ENCODE measurements at regions not wholly inside any gene's neighbourhood (a gene's known extent, or its start where the extent isn't known, plus 50 kb on each side); places are given as distances from the start of the nearest gene placed in this dataset.

DNA sequence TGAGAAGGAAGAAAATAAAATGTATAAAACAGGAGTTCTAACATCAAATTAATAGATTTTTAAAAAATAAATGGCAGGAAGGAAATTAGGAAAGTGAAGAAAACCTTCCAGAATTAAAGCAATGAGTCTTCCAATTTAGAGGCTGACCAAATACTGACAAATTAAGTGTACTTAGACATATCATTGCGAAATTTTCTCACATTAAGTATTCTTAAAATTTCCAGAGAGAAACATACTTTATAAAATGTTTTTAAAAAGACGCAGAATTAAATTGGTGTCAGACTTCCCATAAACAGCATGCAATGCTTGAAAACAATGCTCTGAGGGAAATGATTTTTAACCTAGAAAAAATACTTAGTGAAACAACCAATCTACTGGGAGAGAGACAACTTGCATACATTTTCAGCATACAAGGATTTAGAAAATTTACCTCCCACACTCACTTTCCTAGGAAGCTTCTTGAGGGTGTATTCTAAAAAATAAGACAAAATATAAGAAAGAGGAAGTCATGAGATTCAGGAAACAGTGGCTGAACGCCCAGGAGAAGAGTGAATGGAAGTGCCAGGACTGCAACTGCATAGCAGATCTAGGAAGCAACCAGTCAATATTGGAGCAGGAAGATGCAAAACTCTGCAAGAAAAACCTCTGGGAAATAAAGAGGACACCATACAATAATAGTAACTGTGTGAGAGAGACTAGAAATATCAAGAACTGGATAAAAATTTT is 339.9 kb downstream of the ADCYAP1 start:
- no peaks in the 10 kb centered on the region for H3K9me3 Mint-ChIP-seq
- no peaks in the 10 kb centered on the region for H3K4me1 Mint-ChIP-seq
- H3K27me3 Mint-ChIP-seq: peaks cover 2% of the 10 kb centered on the region
- H3K36me3 Mint-ChIP-seq: no peaks in the 10 kb centered on the region
- no peak overlapping the region for H3K27ac Mint-ChIP-seq
- H3K4me3 Mint-ChIP-seq: no peak overlapping the region

DNA sequence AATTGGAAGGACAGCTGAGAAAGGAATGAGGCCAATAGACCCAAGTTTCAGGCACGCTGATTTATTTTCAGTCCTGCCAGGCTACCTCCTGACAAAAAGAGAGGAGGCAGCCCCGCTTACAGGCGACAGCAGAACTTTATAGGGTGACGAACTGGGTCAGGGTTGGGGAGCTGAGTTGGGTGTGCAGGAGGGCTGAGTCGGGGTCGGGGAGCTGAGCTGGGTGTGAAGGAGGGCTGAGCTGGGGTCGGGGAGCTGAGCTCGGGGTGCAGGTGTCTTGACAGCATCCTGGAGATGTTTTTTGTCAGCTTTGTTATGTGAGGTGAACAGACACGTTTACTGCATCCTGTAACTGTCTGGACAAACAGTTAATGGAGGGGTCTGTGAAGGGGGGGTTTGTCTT is 342.2 kb downstream of the ADCYAP1 start:
- Mint-ChIP-seq H3K36me3 (no peaks in the 10 kb centered on the region), H3K4me1 (no peaks in the 10 kb centered on the region), H3K4me3 (no peak overlapping the region), H3K9me3 (no peaks in the 10 kb centered on the region), H3K27ac (no peak overlapping the region), H3K27me3 (no peaks in the 10 kb centered on the region)

DNA sequence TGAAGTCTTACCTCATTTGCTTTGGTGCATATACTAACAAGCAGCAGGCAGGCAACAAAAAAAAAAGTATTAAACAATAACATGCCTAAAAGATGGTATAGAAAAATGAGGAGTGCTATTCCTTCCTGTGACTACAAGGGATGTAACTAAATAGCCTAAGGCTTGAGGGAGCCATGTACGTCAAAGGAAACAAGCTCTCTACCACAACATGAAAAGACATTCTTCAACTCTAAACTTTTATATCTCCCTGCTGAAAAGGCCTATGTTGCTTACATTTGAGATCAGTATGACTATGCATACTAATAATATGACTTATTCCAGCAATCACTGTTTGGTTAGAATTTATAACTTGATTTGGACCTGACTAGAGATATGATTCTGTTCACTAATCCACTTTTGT is 347.9 kb downstream of the ADCYAP1 start:
- H3K27ac Mint-ChIP-seq: no peak overlapping the region
- no peaks in the 10 kb centered on the region for H3K36me3 Mint-ChIP-seq
- no peak overlapping the region for H3K4me3 Mint-ChIP-seq
- H3K9me3 Mint-ChIP-seq: peaks cover 5% of the 10 kb centered on the region
- H3K4me1 Mint-ChIP-seq: no peaks in the 10 kb centered on the region
- peaks cover 1% of the 10 kb centered on the region for H3K27me3 Mint-ChIP-seq

DNA sequence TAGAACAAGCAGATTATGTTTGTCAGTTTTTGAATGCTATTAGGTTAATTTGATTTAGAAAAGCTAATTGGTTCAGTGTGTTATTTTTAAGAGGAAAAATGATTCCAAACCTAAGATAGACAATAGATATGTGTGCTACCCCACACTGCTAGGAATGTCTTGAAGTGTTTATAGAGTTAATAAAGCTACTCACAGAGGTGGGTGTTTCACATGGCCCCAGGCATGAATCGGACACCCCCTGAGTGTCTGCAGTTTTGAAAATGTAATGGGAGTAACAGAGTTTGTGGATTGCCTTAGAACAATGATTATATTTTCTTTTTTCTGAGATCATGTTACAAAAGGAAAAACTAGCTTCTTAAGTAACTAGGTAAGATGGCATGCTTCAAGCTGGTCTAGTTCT is 348.3 kb downstream of the ADCYAP1 start:
- Mint-ChIP-seq H3K36me3 (no peaks in the 10 kb centered on the region), H3K27me3 (peaks cover 1% of the 10 kb centered on the region), H3K27ac (no peak overlapping the region), H3K9me3 (peaks cover 5% of the 10 kb centered on the region), H3K4me1 (no peaks in the 10 kb centered on the region), H3K4me3 (no peak overlapping the region)

DNA sequence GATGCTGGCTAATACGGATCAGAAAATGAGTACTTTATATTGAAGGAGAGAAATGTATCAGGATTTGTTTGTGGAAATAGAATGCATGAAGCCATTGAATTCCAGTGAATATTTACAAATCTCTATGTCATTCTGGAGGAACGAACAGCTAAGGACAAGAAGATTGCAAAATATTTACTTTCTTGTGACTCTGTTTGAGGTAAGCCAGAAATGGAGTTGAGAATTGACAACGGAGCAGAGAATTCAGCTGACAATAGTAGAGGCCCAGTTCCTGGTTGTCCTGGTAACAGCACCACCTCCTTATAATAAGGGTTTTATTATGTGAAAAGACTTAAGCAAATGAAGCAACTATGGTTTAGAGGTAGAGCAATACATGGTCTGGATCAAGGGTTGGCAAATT is 349.2 kb downstream of the ADCYAP1 start:
- H3K4me1 Mint-ChIP-seq: no peaks in the 10 kb centered on the region
- H3K27me3 Mint-ChIP-seq: peaks cover 1% of the 10 kb centered on the region
- no peaks in the 10 kb centered on the region for H3K36me3 Mint-ChIP-seq
- H3K9me3 Mint-ChIP-seq: peaks cover 7% of the 10 kb centered on the region
- H3K27ac Mint-ChIP-seq: no peak overlapping the region
- no peak overlapping the region for H3K4me3 Mint-ChIP-seq

DNA sequence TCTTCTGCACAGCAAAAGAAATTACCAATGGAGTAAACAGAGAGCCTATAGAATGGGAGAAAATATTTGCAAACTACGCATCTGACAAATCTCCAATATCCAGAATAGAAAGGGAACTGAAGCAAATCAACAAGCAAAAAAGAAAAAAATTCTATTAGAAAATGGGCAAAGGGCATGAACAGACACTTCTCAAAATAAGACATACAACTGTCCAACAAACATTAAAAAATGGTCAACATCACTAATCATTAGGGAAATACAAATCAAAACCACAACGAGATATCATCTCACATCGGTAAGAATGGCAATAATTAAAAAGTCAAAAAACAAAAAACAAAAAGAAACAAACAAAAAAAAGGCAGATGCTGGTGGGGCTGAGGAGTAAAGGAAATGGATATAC is 356.4 kb downstream of the ADCYAP1 start:
- H3K27me3 Mint-ChIP-seq: no peaks in the 10 kb centered on the region

DNA sequence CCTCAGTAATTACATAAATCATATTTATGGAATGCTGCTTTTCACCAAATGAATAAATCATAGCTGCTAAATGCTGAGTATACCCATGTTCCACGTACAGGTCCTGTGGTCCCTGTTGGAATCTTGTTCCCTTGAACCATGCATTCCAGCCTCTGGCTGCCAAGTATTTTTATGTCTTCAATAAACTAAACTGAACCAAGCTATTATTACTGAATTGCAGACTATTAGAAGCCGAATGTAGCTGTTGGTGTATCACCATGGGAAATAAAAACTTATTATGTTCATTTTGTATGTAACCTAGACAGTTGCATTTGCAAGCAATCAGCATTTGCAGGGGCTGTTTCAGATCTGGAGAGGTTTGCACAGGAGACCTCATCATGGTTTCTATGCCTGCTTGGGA is 362.4 kb downstream of the ADCYAP1 start:
- no peaks in the 10 kb centered on the region for H3K36me3 Mint-ChIP-seq
- H3K9me3 Mint-ChIP-seq: peaks cover 6% of the 10 kb centered on the region
- H3K4me1 Mint-ChIP-seq: no peaks in the 10 kb centered on the region

More for the DNA sequence above, 356.4 kb downstream of the ADCYAP1 start:
- H3K27ac Mint-ChIP-seq: no peak overlapping the region
- no peaks in the 10 kb centered on the region for H3K36me3 Mint-ChIP-seq
- H3K4me3 Mint-ChIP-seq: no peak overlapping the region
- H3K9me3 Mint-ChIP-seq: peaks cover 5% of the 10 kb centered on the region
- H3K4me1 Mint-ChIP-seq: no peaks in the 10 kb centered on the region

DNA sequence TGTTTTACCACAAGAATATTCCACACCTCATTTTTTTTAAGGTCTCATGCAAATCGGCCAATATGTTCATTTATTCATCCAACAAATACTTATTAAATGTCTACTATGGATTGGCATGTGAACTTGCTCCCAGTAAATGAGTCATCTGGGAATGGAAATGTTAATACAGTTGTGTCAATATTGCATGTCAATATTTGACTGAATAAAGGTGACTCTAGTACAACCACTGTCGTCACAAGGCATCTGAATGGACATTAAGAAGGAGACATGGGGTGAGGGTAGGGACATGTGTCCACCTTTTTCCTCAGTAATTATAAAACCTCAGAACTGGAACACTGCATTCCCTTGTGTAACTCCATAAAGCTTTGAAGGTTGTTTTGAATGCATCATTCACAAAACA is 365.4 kb downstream of the ADCYAP1 start:
- H3K27me3 Mint-ChIP-seq: no peaks in the 10 kb centered on the region
- H3K36me3 Mint-ChIP-seq: no peaks in the 10 kb centered on the region
- no peaks in the 10 kb centered on the region for H3K4me1 Mint-ChIP-seq
- H3K9me3 Mint-ChIP-seq: peaks cover 10% of the 10 kb centered on the region
- no peak overlapping the region for H3K27ac Mint-ChIP-seq
- H3K4me3 Mint-ChIP-seq: no peak overlapping the region

More for the DNA sequence above, 362.4 kb downstream of the ADCYAP1 start:
- H3K27ac Mint-ChIP-seq: no peak overlapping the region
- H3K27me3 Mint-ChIP-seq: no peaks in the 10 kb centered on the region
- H3K4me3 Mint-ChIP-seq: no peak overlapping the region

DNA sequence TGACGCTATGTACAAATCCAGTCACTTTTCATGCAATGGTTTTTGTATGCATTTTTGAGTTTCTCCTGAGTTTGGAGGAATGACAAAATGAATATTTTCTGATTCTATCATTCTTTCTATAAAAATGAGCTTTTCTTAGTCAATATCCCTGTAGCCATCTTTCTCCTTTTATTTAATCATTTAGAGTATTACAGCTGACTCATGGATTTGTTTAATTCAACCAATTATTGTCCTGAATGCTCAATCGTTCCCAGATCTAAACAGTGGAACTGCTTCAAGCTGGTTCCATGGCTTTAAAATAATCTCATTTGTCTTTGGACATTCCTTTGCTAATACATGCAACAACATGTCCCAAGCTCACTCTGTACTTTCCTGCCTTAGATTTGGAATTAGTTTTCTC is 368.8 kb downstream of the ADCYAP1 start:
- H3K4me1 Mint-ChIP-seq: no peaks in the 10 kb centered on the region
- peaks cover 15% of the 10 kb centered on the region for H3K9me3 Mint-ChIP-seq
- H3K4me3 Mint-ChIP-seq: no peak overlapping the region
- H3K27ac Mint-ChIP-seq: no peak overlapping the region
- H3K27me3 Mint-ChIP-seq: no peaks in the 10 kb centered on the region
- no peaks in the 10 kb centered on the region for H3K36me3 Mint-ChIP-seq

DNA sequence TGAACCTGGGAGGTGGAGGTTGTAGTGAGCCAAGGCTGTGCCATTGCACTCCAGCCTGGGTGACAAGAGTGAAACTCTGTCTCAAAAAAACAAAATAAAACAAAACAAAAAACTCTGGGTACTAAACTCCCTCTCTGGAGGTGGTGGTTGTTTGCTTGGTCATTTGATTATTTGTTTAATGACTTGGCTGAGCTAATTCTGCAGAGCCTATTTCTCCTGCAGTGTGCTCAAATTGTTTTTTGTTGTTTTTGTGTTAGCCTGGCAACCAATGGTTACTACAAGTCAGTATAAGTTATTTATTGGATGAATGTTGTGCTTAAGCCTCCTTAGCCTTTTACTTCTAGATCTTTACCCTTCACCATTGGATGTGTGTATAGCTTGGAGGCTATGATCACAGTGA is 387.5 kb downstream of the ADCYAP1 start:
- H3K4me1 Mint-ChIP-seq: no peaks in the 10 kb centered on the region
- H3K36me3 Mint-ChIP-seq: no peaks in the 10 kb centered on the region
- H3K4me3 Mint-ChIP-seq: no peak overlapping the region
- no peak overlapping the region for H3K27ac Mint-ChIP-seq
- H3K9me3 Mint-ChIP-seq: peaks cover under 1% of the 10 kb centered on the region
- H3K27me3 Mint-ChIP-seq: no peaks in the 10 kb centered on the region

DNA sequence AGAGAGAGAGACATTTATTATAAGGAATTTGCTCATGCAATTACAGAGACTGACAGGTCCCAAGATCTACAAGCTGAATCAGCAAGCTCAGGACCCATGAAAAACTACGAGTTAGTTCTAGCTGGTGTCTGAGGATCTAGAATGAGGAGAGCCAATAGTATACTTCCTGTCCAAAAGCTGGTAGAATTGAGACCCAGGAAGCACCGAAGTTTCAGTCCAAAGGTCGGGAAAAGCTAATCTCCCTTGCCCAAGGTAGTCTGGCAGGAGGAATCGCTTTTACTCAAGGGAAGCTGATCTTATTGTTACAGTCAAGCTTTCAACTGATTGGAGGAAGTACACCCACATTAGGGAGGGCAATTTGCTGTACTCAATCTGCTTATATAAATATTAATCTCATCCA is 389.6 kb downstream of the ADCYAP1 start:
- H3K36me3 Mint-ChIP-seq: no peaks in the 10 kb centered on the region
- no peaks in the 10 kb centered on the region for H3K4me1 Mint-ChIP-seq
- H3K27me3 Mint-ChIP-seq: no peaks in the 10 kb centered on the region
- H3K4me3 Mint-ChIP-seq: no peak overlapping the region
- H3K9me3 Mint-ChIP-seq: no peaks in the 10 kb centered on the region
- no peak overlapping the region for H3K27ac Mint-ChIP-seq

DNA sequence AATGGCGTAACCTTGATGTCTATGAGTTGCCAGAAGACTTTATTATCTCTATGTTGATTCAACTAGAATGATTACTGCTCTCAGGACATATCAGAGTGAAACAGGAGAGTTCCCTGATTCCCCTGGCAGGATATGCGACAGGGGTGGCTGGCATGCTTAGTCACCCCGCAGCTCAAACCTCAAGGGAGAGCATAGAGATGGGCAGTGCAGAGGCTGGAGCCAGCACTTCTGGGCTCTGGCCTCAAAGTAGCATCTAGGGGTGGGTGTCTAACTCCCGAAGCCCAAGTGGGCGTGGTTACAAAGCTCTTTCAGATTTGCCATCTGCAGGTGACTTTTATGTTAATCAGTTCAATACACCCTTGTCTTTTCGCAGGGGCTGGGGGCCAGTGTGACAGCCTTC is 391.6 kb downstream of the ADCYAP1 start:
- no peaks in the 10 kb centered on the region for H3K4me1 Mint-ChIP-seq
- H3K4me3 Mint-ChIP-seq: no peak overlapping the region
- H3K36me3 Mint-ChIP-seq: no peaks in the 10 kb centered on the region
- H3K27ac Mint-ChIP-seq: no peak overlapping the region
- H3K9me3 Mint-ChIP-seq: no peaks in the 10 kb centered on the region
- no peaks in the 10 kb centered on the region for H3K27me3 Mint-ChIP-seq

DNA sequence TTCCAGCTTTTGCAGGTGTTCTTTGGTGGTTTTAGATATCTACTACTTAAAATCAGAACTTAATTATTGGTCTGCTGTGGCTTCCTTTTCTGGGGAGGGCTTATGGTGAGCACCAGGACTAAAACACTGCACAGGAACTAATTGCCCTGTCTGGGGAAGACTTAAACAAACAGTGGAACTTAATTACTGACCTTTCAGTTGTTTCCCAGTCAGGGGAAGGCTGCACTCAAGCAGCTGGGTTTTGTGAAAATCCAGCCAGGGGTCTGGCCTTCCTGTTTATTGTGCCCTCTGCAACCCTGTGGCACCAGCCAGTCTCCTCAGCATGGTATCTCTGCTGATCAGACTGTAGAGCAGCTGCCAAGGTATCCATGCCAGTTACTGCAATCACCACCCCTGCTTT is 398.2 kb downstream of the ADCYAP1 start:
- Mint-ChIP-seq H3K4me3 (no peak overlapping the region), H3K36me3 (no peaks in the 10 kb centered on the region), H3K4me1 (no peaks in the 10 kb centered on the region), H3K27ac (no peak overlapping the region), H3K9me3 (no peaks in the 10 kb centered on the region), H3K27me3 (no peaks in the 10 kb centered on the region)

DNA sequence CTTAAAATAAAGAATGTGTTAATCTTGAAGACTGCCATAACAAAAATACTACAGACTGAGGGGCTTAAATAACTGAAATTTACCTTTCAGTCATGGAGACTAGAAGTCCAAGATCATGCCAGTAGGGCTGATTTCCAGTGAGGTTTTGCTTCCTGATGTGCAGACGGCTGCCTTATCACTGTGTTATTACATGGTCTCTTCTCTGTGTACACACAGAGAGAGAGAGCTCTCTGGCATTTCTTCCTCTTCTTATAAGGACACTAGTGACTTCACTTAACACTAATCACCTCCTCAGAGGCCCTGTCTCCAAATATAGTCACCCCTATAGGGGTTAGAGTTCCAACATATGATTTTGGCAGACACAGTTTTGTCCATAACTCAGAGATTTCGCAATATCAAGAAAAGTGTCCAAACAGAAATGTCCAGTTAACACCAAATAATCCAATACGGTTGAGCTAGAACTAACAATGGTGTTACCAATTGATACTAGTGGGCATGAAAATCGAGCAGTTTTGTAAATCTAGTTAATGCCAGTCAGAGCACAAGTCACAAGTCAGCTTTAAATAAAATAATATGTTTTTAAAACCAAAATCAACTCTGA is 399.8 kb downstream of the ADCYAP1 start:
- Mint-ChIP-seq H3K4me1 (no peaks in the 10 kb centered on the region), H3K36me3 (no peaks in the 10 kb centered on the region), H3K4me3 (no peak overlapping the region), H3K27me3 (no peaks in the 10 kb centered on the region), H3K27ac (no peak overlapping the region), H3K9me3 (no peaks in the 10 kb centered on the region)

DNA sequence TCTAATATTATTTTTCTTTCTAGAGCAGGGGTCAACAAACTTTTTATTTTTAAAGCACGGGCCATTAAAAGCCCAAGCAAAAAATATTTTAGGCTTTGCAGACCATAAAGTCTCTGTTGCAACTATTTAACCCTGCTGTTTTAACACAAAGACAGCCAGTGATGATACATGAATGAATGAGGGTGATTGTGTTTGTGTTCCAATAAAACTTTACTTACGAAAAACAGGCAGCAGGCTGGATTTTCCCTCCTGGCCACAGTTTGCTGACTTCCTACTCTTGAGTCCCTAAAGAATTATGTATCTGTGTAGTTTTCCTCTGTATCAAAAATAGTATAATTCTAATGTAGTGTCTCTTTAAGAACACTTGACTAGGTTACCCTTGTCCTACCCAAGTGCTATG is 402.0 kb downstream of the ADCYAP1 start:
- Mint-ChIP-seq H3K4me3 (no peak overlapping the region), H3K36me3 (no peaks in the 10 kb centered on the region), H3K4me1 (no peaks in the 10 kb centered on the region), H3K27ac (no peak overlapping the region), H3K27me3 (no peaks in the 10 kb centered on the region), H3K9me3 (no peaks in the 10 kb centered on the region)

DNA sequence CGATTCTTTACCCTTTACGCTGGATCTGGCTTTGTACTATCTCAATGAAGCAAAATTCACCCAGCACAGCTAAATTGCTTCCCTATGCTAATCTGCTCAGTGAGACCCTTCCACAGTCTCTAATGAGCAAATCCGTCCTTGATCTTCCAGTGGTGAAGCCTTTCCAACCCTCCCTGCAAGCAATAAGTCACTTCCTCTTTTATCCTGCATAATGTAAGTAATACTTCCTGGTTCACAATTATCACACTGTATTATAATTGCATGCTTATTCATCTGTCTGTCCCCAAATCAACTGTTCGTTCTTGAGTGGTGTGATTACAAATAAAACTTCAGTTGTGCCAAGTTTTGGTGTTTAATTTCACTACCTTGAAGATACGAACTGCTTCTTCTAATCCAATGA is 404.0 kb downstream of the ADCYAP1 start:
- Mint-ChIP-seq H3K27me3 (no peaks in the 10 kb centered on the region), H3K4me3 (no peak overlapping the region), H3K9me3 (no peaks in the 10 kb centered on the region), H3K27ac (no peak overlapping the region), H3K36me3 (no peaks in the 10 kb centered on the region), H3K4me1 (no peaks in the 10 kb centered on the region)

DNA sequence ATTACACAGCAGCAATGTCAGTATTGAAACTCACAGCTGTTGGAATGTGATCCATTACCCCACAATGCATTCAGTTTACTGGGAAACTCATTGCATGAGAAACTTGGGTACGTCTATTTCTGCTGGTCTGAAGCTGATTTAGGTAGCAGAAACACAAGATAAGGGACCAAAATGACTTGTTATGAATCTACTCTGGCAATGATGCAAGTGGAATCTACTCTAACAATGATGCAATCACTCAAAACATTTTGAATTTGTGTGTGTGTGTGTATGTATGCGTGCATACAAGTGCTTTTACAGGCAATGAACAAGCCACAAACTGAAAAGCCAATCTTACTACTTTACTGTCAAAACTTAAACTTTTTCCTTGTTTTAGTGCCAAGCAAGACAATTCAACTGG is 406.7 kb downstream of the ADCYAP1 start:
- Mint-ChIP-seq H3K4me3 (no peak overlapping the region), H3K4me1 (no peaks in the 10 kb centered on the region), H3K27me3 (no peaks in the 10 kb centered on the region), H3K27ac (no peak overlapping the region), H3K9me3 (no peaks in the 10 kb centered on the region), H3K36me3 (no peaks in the 10 kb centered on the region)

All from activated naive CD4-positive, alpha-beta T cell treated with anti-CD3 and anti-CD28 coated beads, Interleukin-2, amount 50 U/mL, for 24 hours (primary cell).